ENCODE measurements at regions not wholly inside any gene's neighbourhood (a gene's known extent, or its start where the extent isn't known, plus 50 kb on each side); places are given as distances from the start of the nearest gene placed in this dataset.

- TF ChIP-seq CREB5 (CRISPR knock-in tag; IDR thresholded peaks at IDR 0.05; ENCODE audit: low read depth) (no peak), CSDC2 (CRISPR knock-in tag; IDR thresholded peaks at IDR 0.05) (no peak), PPARA (CRISPR knock-in tag; IDR thresholded peaks at IDR 0.05; ENCODE audit: borderline replicate concordance) (no peak), SNAI2 (CRISPR knock-in tag; IDR thresholded peaks at IDR 0.05) (no peak), BACH2 (CRISPR knock-in tag; IDR thresholded peaks at IDR 0.05; ENCODE audit: borderline replicate concordance) (no peak), GLIS3 (CRISPR knock-in tag; IDR thresholded peaks at IDR 0.05) (no peak), ZFP3 (CRISPR knock-in tag; IDR thresholded peaks at IDR 0.05) (no peak), PATZ1 (CRISPR knock-in tag; IDR thresholded peaks at IDR 0.05; ENCODE audit: borderline replicate concordance) (no peak)
Observed at GRCh38 chr5:167785901-167786300, 505.5 kb upstream of the WWC1 start.

All from SK-N-SH treated with all-trans-retinoic acid at 6 μM for 48 hours (cell line).